ENCODE measurements at regions not wholly inside any gene's neighbourhood (a gene's known extent, or its start where the extent isn't known, plus 50 kb on each side); places are given as distances from the start of the nearest gene placed in this dataset.

DNA sequence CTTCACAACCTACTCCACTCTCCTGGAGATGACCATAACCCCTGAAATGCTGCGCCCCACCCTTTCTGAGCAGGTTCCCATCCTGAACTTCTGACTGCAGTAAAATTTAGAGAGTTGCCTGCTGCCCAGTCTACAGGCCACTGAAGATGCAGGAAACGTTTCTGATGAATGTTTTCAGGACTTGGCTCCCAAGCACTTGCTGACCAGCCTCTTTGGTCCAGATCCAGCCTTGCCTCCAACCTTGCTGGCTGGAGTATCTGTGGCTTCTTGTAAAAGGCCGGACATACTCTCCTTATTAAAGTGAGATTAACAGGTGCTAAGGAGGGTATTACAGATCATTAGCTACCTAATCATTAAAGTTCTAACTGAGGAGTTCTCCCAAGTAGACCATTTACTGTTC, 70.3 kb upstream of the STXBP6 start:
- TF ChIP-seq ZNF839 (CRISPR knock-in tag; IDR thresholded peaks at IDR 0.05; ENCODE audit: borderline replicate concordance): no peak
- TF ChIP-seq, protein P1, sequence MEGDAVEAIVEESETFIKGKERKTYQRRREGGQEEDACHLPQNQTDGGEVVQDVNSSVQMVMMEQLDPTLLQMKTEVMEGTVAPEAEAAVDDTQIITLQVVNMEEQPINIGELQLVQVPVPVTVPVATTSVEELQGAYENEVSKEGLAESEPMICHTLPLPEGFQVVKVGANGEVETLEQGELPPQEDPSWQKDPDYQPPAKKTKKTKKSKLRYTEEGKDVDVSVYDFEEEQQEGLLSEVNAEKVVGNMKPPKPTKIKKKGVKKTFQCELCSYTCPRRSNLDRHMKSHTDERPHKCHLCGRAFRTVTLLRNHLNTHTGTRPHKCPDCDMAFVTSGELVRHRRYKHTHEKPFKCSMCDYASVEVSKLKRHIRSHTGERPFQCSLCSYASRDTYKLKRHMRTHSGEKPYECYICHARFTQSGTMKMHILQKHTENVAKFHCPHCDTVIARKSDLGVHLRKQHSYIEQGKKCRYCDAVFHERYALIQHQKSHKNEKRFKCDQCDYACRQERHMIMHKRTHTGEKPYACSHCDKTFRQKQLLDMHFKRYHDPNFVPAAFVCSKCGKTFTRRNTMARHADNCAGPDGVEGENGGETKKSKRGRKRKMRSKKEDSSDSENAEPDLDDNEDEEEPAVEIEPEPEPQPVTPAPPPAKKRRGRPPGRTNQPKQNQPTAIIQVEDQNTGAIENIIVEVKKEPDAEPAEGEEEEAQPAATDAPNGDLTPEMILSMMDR (CRISPR knock-in tag; IDR thresholded peaks at IDR 0.05): no peak
- no peak for TF ChIP-seq BHLHE40 (IDR thresholded peaks at IDR 0.05; ENCODE audit: low read length)
- TF ChIP-seq KAT7 (CRISPR knock-in tag; IDR thresholded peaks at IDR 0.05; ENCODE audit: borderline replicate concordance): no peak
- no peak for TF ChIP-seq POLR2AphosphoS5 (IDR thresholded peaks at IDR 0.05; ENCODE audit: low read depth, low read length)
- TF ChIP-seq NFE2L1 (CRISPR knock-in tag; IDR thresholded peaks at IDR 0.05; ENCODE audit: borderline replicate concordance): no peak

All from HepG2 (cell line).